Memory B cell (primary cell): ENCODE measurements at regions not wholly inside any gene's neighbourhood (a gene's known extent, or its start where the extent isn't known, plus 50 kb on each side); places are given as distances from the start of the nearest gene placed in this dataset.

Source experiments
- ATAC-seq: fragments of 150-1000 bp; cut with Tn5 transposase; 2 replicates; pipeline ENCODE4 v1.10.0; 2021; ENCODE audit warnings: low read depth, mild to moderate bottlenecking, moderate library complexity
- DNase-seq, 2 donors: peaks; one replicate each; pipeline ENCODE4 v3.0.0; 2022; ENCODE audit warnings: low spot score in 2 of 2
- H3K27ac Mint-ChIP-seq: one replicate; pipeline ENCODE4 v1.8.0; 2022; ENCODE audit warnings: mild to moderate bottlenecking, moderate library complexity, mixed read lengths
- H3K27me3 Mint-ChIP-seq: one replicate; pipeline ENCODE4 v1.8.0; 2022; ENCODE audit warnings: mixed read lengths
- H3K36me3 Mint-ChIP-seq: one replicate; pipeline ENCODE4 v1.8.0; 2022; ENCODE audit warnings: mild to moderate bottlenecking, mixed read lengths
- H3K4me1 Mint-ChIP-seq: one replicate; pipeline ENCODE4 v1.8.0; 2022; ENCODE audit warnings: mixed read lengths
- H3K4me3 Mint-ChIP-seq: one replicate; pipeline ENCODE4 v1.8.0; 2022; ENCODE audit warnings: mild to moderate bottlenecking, moderate library complexity, mixed read lengths
- H3K9me3 Mint-ChIP-seq: one replicate; pipeline ENCODE4 v1.8.0; 2022; ENCODE audit warnings: mixed read lengths

- Mint-ChIP-seq H3K36me3 (no peaks in the 10 kb centered on the region), H3K9me3 (no peaks in the 10 kb centered on the region), H3K4me1 (no peaks in the 10 kb centered on the region), H3K4me3 (no peak overlapping the region), H3K27ac (no peak overlapping the region), H3K27me3 (peaks cover 3% of the 10 kb centered on the region)
- ATAC-seq (no peak), DNase-seq (no peak)
These were observed 339.8 kb downstream of the DYSF start for GRCh38 chr2:71792926-71793761.

GRCh38 chr2:71791501-71792135 is 338.3 kb downstream of the DYSF start:
- H3K4me3 Mint-ChIP-seq, result no peak overlapping the region

GRCh38 chr2:71791061-71791450 is 337.7 kb downstream of the DYSF start:
- no peak for ATAC-seq
- Mint-ChIP-seq H3K27ac (no peak overlapping the region), H3K4me1 (no peaks in the 10 kb centered on the region), H3K9me3 (no peaks in the 10 kb centered on the region), H3K27me3 (peaks cover 3% of the 10 kb centered on the region), H3K36me3 (no peaks in the 10 kb centered on the region), H3K4me3 (no peak overlapping the region)
- DNase-seq, result no peak

More at GRCh38 chr2:71791501-71792135, 338.3 kb downstream of the DYSF start:
- DNase-seq (no peak), ATAC-seq (no peak)
- H3K27me3 Mint-ChIP-seq, result peaks cover 3% of the 10 kb centered on the region
- no peaks in the 10 kb centered on the region for H3K9me3 Mint-ChIP-seq
- no peak overlapping the region for H3K27ac Mint-ChIP-seq
- no peaks in the 10 kb centered on the region for H3K36me3 Mint-ChIP-seq
- no peaks in the 10 kb centered on the region for H3K4me1 Mint-ChIP-seq

GRCh38 chr2:71790226-71791060 is 337.1 kb downstream of the DYSF start:
- H3K36me3 Mint-ChIP-seq, result no peaks in the 10 kb centered on the region
- H3K27me3 Mint-ChIP-seq, result peaks cover 3% of the 10 kb centered on the region
- H3K9me3 Mint-ChIP-seq, result no peaks in the 10 kb centered on the region
- no peak overlapping the region for H3K4me3 Mint-ChIP-seq
- no peak for DNase-seq
- ATAC-seq, result no peak
- no peaks in the 10 kb centered on the region for H3K4me1 Mint-ChIP-seq
- H3K27ac Mint-ChIP-seq, result no peak overlapping the region

- H3K9me3 Mint-ChIP-seq, result no peaks in the 10 kb centered on the region
- no peak for DNase-seq
- H3K27ac Mint-ChIP-seq, result no peak overlapping the region
- H3K27me3 Mint-ChIP-seq, result peaks cover 3% of the 10 kb centered on the region
- no peaks in the 10 kb centered on the region for H3K36me3 Mint-ChIP-seq
- H3K4me1 Mint-ChIP-seq, result no peaks in the 10 kb centered on the region
- ATAC-seq, result no peak
- H3K4me3 Mint-ChIP-seq, result no peak overlapping the region
These were observed 336.3 kb downstream of the DYSF start for GRCh38 chr2:71789556-71790204.

- no peaks in the 10 kb centered on the region for H3K4me1 Mint-ChIP-seq
These were observed 335.4 kb downstream of the DYSF start for GRCh38 chr2:71788601-71789240.

GRCh38 chr2:71788186-71788525 is 334.8 kb downstream of the DYSF start:
- H3K27ac Mint-ChIP-seq, result no peak overlapping the region
- ATAC-seq (no peak), DNase-seq (no peak)
- peaks cover 4% of the 10 kb centered on the region for H3K27me3 Mint-ChIP-seq
- H3K4me3 Mint-ChIP-seq, result no peak overlapping the region
- H3K9me3 Mint-ChIP-seq, result no peaks in the 10 kb centered on the region
- H3K4me1 Mint-ChIP-seq, result no peaks in the 10 kb centered on the region
- no peaks in the 10 kb centered on the region for H3K36me3 Mint-ChIP-seq

More at GRCh38 chr2:71788601-71789240, 335.4 kb downstream of the DYSF start:
- H3K36me3 Mint-ChIP-seq, result no peaks in the 10 kb centered on the region
- no peak overlapping the region for H3K27ac Mint-ChIP-seq
- H3K9me3 Mint-ChIP-seq, result no peaks in the 10 kb centered on the region
- ATAC-seq (no peak), DNase-seq (no peak)
- H3K4me3 Mint-ChIP-seq, result no peak overlapping the region
- peaks cover 3% of the 10 kb centered on the region for H3K27me3 Mint-ChIP-seq

- Mint-ChIP-seq H3K27me3 (peaks cover 5% of the 10 kb centered on the region), H3K4me1 (no peaks in the 10 kb centered on the region), H3K36me3 (no peaks in the 10 kb centered on the region), H3K4me3 (no peak overlapping the region), H3K9me3 (no peaks in the 10 kb centered on the region), H3K27ac (no peak overlapping the region)
- ATAC-seq, result no peak
- DNase-seq, result no peak
These were observed 334.3 kb downstream of the DYSF start for GRCh38 chr2:71787476-71788185.

GRCh38 chr2:71787108-71787415 is 333.7 kb downstream of the DYSF start:
- Mint-ChIP-seq H3K4me1 (no peaks in the 10 kb centered on the region), H3K36me3 (no peaks in the 10 kb centered on the region), H3K27me3 (peaks cover 3% of the 10 kb centered on the region), H3K9me3 (no peaks in the 10 kb centered on the region), H3K4me3 (no peak overlapping the region), H3K27ac (no peak overlapping the region)
- no peak for DNase-seq
- ATAC-seq, result no peak

GRCh38 chr2:71786291-71787107 is 333.1 kb downstream of the DYSF start:
- H3K4me3 Mint-ChIP-seq, result no peak overlapping the region
- no peak overlapping the region for H3K27ac Mint-ChIP-seq
- no peak for DNase-seq

GRCh38 chr2:71785516-71785981 is 332.2 kb downstream of the DYSF start:
- DNase-seq (no peak), ATAC-seq (no peak)
- H3K9me3 Mint-ChIP-seq, result no peaks in the 10 kb centered on the region
- H3K4me1 Mint-ChIP-seq, result no peaks in the 10 kb centered on the region
- peaks cover 9% of the 10 kb centered on the region for H3K27me3 Mint-ChIP-seq
- H3K36me3 Mint-ChIP-seq, result no peaks in the 10 kb centered on the region
- H3K27ac Mint-ChIP-seq, result no peak overlapping the region
- no peak overlapping the region for H3K4me3 Mint-ChIP-seq

More at GRCh38 chr2:71786291-71787107, 333.1 kb downstream of the DYSF start:
- Mint-ChIP-seq H3K9me3 (no peaks in the 10 kb centered on the region), H3K4me1 (no peaks in the 10 kb centered on the region), H3K36me3 (no peaks in the 10 kb centered on the region), H3K27me3 (peaks cover 3% of the 10 kb centered on the region)
- no peak for ATAC-seq

- H3K4me1 Mint-ChIP-seq, result no peaks in the 10 kb centered on the region
- no peak overlapping the region for H3K27ac Mint-ChIP-seq
- H3K36me3 Mint-ChIP-seq, result no peaks in the 10 kb centered on the region
- ATAC-seq (no peak), DNase-seq (no peak)
- H3K27me3 Mint-ChIP-seq, result peaks cover 12% of the 10 kb centered on the region
- H3K4me3 Mint-ChIP-seq, result no peak overlapping the region
- H3K9me3 Mint-ChIP-seq, result no peaks in the 10 kb centered on the region
These were observed 331.6 kb downstream of the DYSF start for GRCh38 chr2:71784734-71785511.
